ENCODE measurements at regions not wholly inside any gene's neighbourhood (a gene's known extent, or its start where the extent isn't known, plus 50 kb on each side); places are given as distances from the start of the nearest gene placed in this dataset.

DNA sequence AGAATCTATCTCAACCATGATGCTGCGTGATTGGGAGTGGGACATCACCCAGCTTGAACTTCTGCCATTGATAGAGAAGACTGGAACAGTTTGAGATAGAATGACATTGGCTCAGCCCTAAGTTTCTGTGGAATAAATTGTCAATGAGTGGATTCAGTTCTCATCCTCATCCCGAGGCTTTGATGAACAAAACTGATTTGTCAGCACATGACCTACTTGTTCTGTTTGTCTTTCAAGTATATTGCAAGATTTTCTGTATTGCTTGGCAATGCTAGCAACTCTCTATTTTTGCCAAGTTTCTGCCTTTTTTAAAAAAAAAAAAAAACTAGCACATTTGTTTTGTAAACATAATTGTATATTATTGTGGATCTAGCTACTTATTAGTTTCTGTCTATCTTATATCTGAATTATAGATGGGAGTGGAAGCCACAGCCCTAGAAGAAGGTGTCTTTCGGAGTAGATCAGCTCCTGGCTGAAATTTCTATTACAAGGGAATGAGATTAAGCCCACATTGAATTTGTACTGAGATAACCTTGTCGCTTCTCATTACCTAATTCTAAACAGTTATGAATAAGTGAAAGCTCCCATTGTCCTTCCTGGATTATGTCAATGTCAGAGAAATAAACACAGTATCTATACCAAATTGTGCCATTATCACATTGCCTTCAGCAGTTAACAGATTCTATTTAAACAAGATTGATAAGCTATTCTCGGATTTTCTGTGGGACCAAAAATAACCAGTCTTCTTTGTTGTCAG lies 166.1 kb downstream of the TNFSF13B start:
- DNase-seq, result no peak

- DNase-seq, result no peak
These were observed 168.0 kb downstream of the TNFSF13B start for GRCh38 chr13:108437496-108437895.

DNA sequence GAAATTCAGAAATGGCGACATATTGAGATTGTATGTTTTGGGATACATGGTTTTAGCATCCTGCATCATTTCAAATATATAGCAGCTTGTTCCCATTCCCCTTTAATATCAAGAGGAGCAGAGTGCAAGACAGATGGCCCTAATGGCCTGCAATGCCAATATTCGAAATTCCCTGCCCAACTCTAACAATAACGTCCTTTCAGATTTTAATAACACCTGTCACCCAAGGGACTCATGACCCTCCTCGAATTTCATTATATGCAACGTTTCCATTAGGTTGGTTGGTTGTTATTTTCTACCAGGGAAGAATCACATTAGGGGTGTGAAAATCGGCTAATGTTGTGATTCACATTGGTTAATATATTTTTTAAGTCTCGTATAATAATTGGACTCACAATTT lies 170.0 kb downstream of the TNFSF13B start:
- DNase-seq, result no peak

DNA sequence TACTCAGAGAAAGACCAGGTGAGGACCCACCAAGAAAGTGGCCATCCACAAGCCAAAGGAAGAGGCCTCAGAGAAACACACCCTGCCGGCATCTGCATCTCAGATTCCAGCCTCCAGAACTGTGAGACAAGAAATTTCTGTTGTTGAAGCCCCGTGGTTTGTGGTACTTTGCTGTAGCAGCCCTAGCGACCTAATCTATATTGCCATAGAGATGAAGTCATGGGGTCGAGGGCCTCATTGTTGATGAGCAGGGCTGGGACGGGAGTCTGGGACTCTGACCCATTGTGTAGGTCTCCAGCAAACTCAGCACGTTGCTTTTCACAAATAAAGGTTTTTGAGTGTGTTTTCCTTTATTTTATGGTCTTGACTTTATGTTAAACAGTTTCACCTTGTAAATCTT lies 174.9 kb downstream of the TNFSF13B start:
- DNase-seq, result no peak

GRCh38 chr13:108448891-108449290 lies 179.4 kb downstream of the TNFSF13B start:
- no peak for DNase-seq

DNA sequence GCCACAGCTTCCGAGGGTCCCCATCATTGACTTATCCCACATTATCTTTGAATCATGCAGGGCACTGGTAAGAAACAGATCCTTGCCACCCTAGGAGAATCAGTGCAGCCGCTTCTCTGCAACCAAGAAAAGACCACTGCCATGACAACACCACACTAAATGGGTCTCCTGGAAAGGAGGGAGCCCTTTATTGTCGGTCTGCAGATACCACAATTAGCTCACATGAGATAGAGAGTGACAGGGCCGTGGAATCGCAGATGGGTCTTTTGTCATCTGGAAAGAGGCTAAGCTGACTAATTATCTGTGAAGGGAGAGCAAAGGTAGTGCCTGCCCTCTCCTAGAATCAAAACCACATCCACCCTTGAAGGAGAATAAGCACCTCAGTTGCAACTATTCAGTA lies 178.3 kb upstream of the MYO16 start:
- DNase-seq, result no peak

DNA sequence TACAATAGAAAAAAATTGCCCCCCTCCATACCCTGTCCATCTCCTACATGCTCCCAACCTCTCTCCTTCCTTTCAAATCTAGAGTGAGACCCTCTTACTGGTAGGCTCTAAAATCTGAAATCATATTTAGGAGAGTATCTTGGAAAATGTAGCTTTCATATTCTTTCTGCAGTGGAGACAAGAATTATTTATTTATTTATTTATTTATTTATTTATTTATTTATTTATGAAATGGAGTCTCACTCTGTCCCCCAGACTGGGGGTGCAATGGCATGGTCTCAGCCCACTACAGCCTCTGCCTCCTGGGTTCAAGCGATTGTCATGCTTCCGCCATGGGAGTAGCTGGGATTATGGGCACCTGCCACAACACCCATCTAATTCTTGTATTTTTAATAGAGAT lies 174.1 kb upstream of the MYO16 start:
- no peak for DNase-seq

- DNase-seq, result no peak
These were observed 169.4 kb upstream of the MYO16 start for GRCh38 chr13:108460043-108460442.

- no peak for DNase-seq
These were observed 168.7 kb upstream of the MYO16 start for GRCh38 chr13:108460746-108461145.

DNA sequence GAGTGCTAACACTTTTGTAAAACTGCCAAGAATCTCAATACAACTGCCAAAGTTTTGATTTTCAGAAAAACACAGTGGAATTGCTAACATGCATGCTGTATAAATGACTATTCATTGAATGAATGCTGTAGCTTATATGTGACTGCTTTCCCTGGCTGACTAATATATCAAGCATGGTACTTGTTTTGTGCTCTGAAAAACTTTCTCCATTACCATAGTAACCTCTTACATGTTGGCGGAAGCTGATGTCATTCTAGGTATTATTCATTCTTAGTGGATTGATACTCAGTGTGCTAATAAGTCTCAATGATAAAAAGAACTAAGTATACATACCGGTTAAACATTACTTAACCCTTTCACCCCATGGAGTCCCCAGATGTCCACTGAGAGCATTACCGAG lies 166.1 kb upstream of the MYO16 start:
- DNase-seq, result no peak

- no peak for DNase-seq
These were observed 158.5 kb upstream of the MYO16 start for GRCh38 chr13:108470921-108471320.

DNA sequence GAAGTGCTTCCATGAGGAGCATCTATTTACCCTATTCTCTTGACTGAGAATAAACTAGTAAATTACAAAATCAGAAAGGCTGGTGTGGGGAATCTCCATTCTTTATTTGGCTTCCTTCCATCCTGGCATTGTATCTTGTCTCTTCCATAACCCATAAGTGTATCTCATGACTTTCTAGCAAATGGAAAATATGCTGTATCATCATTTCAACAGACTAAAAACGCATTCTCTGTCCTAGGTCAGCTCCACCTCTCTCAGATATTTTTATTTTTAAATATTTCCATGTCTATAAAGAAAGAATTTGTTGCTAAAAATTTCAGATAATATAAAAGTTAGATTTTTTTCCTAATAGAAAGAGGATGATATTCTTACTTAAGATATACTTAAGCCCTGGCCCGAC lies 154.2 kb upstream of the MYO16 start:
- no peak for DNase-seq

GRCh38 chr13:108477376-108477775 lies 152.0 kb upstream of the MYO16 start:
- no peak for DNase-seq

DNA sequence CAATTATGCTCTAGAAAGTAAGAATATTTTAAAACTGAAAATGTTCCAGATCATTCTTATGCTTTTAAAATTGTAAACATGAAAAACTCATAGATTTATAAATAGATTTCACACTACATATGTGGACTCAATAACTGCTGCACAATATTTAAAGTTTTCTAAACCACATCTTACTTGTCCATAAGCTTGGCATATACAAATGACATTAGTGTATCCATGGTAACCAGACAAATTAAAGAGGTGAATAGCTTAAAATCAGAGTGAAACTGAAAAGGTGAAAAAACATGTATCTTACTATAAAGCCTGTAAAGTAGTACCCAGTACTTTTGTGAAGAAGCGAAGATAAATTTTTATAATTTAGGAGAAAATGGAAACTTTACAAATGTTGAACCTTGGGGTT lies 151.2 kb upstream of the MYO16 start:
- no peak for DNase-seq

DNA sequence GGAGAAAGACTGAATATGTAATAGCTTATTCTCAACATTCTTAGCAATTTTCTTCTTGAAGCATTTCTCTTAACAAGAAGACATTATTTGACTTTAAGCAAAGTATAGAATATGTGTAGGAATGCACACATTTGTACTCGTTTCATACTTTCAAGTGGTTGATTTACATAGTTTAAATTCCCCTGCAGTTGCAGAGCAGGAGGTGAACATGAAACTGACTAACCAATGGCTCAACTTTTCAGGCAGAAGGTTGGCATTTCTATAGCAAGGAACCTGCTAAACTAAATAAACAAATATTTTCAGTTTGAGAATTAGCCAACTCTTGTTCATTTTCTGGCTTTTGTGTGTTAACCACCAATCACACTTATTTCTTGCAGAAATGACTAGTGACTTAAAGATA lies 145.4 kb upstream of the MYO16 start:
- no peak for DNase-seq

GRCh38 chr13:108486096-108486495 lies 143.3 kb upstream of the MYO16 start:
- DNase-seq, result no peak

DNA sequence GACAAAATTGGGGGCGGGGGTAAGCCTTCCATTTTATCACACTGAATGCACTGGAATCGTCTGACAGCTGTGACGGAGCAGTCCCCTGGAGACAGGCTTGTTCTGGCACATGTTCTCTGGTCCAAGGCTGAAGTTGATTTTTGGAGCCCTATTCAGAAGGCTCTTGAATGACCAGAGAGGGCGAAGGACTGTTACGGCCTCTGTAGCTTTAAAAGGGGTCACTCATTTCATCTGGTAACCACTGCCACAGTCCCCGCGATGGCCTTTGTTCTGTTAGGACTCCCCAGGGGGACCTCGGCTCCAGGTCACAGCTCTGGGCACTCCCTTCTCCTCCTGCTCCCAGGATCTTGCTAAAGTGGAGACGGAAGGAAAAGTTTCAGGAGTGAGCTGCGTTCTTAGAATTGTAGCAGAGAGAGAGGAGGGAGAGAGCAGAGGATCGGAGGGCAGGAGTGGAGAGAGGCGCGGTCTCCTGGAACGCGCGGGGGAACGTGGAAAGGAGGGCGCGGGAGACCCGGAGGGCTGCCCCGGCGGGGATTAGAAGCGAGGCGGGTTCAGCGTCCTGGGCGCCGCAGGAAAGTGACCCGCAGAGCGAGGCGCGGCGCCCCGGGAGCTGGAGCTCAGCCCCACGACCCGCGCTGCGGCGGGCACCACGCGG lies 134.3 kb upstream of the MYO16 start:
- DNase-seq, result peak in 1 of 2 donors; percentile 12

- peak; percentile 2 to 17 for DNase-seq
These were observed 133.6 kb upstream of the MYO16 start for GRCh38 chr13:108495646-108496361.

DNA sequence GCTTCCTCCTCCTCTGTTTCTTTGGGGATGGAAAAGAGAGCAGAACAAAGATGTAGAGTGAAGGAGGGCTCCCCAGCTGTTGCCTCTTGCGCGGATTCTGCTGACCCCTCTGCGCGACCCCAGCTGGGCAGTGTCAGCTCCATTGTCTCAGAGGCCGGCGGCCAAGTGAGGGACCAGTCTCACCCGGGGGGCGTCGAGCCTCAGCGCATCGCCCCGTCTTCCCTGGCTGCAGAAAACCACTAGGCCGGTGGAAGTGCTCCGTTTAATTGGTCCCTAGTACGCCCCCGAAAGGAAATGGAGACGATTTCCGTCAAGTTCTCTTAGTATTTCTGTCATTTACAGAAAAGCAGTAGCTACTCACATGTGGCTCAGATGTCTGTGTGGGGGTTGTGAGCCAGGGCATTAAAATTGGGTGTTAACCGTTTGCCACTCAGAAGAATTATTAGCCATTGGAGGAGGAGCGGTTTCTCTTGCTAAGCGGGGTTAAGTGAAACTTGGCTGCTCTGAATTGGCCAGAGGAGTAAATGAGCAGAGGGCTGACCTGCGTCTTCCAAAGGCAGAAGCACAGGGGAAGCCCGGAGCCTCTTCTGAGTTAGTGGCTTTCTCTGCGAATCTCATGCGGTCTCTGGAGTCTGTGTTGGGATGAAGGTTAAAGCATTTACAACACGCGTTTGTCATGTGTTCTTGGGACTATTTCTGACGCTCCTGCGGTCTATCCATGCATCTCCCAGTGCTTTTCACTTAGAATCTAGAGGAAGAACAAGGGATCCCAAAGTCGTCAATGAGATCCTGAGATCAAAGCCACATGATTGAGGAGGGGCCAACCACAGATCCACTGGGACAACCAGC lies 132.8 kb upstream of the MYO16 start:
- DNase-seq, result peak; percentile 11 to 16

DNA sequence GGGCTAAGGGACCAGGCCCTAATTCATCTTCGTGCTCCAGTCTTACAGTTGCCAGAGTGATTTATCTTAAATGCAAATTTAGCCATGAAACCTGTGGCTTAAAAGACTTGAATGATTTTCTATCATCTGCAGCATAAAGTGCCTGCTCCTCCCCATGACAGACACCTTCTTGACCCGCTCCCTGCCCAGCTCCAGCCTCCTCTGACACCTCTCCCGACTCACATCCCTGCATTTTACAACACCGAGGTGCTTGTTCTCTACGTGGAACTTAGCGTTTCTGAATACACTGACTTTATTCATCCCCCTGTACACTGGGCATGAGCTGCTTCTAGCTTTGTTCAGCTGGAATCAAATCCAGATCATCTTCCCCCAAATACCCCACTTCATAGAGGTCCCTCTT lies 128.7 kb upstream of the MYO16 start:
- DNase-seq, result no peak

DNA sequence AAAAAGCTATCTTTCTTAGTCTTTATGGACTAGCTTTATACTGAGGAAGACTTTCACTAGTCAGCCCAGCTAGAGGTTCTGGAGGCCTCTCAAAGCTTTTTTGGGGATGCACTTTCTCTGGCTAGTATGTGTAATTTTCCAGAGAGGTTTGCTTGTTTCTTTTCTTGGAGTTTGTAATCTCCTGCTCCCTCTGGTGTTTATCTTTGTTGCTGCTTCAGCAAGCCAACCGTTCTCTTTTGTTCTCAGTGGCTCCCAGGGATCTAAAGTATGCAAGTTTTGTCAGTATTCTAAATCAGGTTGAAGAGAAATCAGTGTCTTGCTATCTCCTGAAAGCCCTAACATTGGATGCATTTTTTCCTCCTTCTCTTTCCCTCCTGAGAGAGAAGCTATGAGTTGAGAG lies 121.1 kb upstream of the MYO16 start:
- DNase-seq, result no peak

DNA sequence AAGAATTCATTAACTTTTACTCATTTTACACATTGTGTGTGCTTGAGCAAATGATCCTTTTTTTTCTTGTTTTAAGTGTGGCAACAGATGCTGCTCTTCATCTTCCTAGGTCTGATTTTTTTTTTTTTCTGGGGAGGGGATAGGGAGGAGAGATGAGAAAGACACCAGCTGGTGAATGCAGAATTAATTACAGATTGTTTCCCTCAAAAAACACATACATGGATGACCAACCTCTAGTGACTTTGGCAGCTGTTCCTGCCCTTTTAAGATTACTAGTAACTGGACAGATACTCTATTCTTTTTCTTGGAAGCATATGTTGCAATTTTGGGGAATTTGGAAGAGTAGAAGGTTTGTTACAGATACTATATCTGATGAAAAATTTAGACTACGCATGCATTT lies 103.6 kb upstream of the MYO16 start:
- peak; percentile 85 to 87 for DNase-seq

Measured in right lung (tissue), 2 donors.